ENCODE measurements at regions not wholly inside any gene's neighbourhood (a gene's known extent, or its start where the extent isn't known, plus 50 kb on each side); places are given as distances from the start of the nearest gene placed in this dataset.
A peak's percentile ranks its signal among the peaks of the same experiment; 100 is the strongest.

DNA sequence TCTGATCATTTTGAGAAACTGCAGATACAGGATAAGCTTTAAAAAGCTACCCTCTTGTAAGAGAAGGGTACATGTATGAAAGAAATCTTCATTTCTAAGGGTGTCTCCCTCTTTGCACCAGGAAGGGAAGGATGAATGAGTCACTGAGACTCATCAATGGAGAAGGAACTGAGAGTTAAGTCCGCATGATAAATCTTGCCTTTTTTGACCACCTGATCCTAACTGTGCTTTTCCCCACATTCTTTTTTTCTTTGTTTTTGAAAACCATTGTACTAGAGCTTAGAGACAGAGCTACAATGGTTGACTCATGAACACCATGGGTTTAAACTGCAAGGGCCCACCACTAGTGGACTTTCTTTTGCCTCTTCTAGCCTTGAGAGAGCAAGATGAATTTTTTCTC, 353.0 kb upstream of the RGS17 start:
- Histone ChIP-seq H3K79me2 (ENCODE audit: insufficient read depth, low read length) (no peaks in the 10 kb centered on the region), H3K4me2 (ENCODE audit: insufficient read depth, insufficient read length, low read length) (no peak overlapping the region), H2BK5ac (ENCODE audit: insufficient read length, low read length) (no peak overlapping the region), H3K23ac (ENCODE audit: insufficient read length, low read depth, low read length) (no peak overlapping the region), H3K27ac (ENCODE audit: insufficient read length, low read depth, low read length) (no peak overlapping the region), H3K4ac (ENCODE audit: low read depth, low read length) (no peak overlapping the region), H2AFZ (ENCODE audit: low read length) (no peak overlapping the region), H3K9me3 (ENCODE audit: control insufficient read depth, low read depth, low read length) (no peaks in the 10 kb centered on the region), H3T11ph (ENCODE audit: low read length) (no peak overlapping the region), H3K18ac (ENCODE audit: insufficient read length, low read depth, low read length) (no peak overlapping the region), H3K79me1 (ENCODE audit: insufficient read depth, low read depth, low read length, poor library complexity, severe bottlenecking) (no peaks in the 10 kb centered on the region), H2BK120ac (ENCODE audit: low read depth, low read length, poor library complexity, severe bottlenecking) (no peak overlapping the region), H4K5ac (ENCODE audit: insufficient read length, low read depth, low read length) (no peak overlapping the region), H3K27me3 (ENCODE audit: insufficient read depth, low read length) (no peaks in the 10 kb centered on the region), H2BK12ac (ENCODE audit: insufficient read length, low read depth, low read length) (no peak overlapping the region), H4K91ac (ENCODE audit: insufficient read length, low read depth, low read length) (no peak overlapping the region), H3K9ac (ENCODE audit: extremely low read depth, insufficient read length, low read length) (no peak overlapping the region), H2BK15ac (ENCODE audit: low read depth, low read length) (no peak overlapping the region), H3K14ac (ENCODE audit: insufficient read depth, low read length) (no peak overlapping the region), H2AK5ac (ENCODE audit: insufficient read length, low read length) (no peak overlapping the region), H3K23me2 (ENCODE audit: insufficient read length, low read depth, low read length, poor library complexity, severe bottlenecking) (no peaks in the 10 kb centered on the region), H3K56ac (ENCODE audit: insufficient read length, low read depth, low read length) (no peak overlapping the region), H4K8ac (replicated peaks; ENCODE audit: insufficient read length, low read depth, low read length) (no peak overlapping the region), H3K4me1 (ENCODE audit: insufficient read depth, low read length) (no peaks in the 10 kb centered on the region), H4K20me1 (ENCODE audit: control insufficient read depth, insufficient read depth, insufficient read length) (no peaks in the 10 kb centered on the region), H2BK20ac (ENCODE audit: low read depth, low read length, poor library complexity, severe bottlenecking) (no peak overlapping the region)
- Mint-ChIP-seq H3K36me3 (ENCODE audit: insufficient read depth in 1 of 3, low read depth in 3 of 3) (peaks cover 0 to 3% (median 0%) of the 10 kb centered on the region in 3 experiments; a peak in 2 of 7 replicates), H3K4me3 (no peak overlapping the region), H3K27me3 (ENCODE audit: low read depth) (no peaks in the 10 kb centered on the region), H3K4me1 (peaks cover 3 to 4% of the 10 kb centered on the region in 2 experiments; a peak in 3 of 4 replicates), H3K27ac (peak overlapping the region in 2 of 3 experiments; percentile 8 to 32; a peak in 1 of 7 replicates), H3K9me3 (peaks cover 2 to 7% of the 10 kb centered on the region in 2 experiments; a peak in 3 of 5 replicates)
- no CpG with 5 or more reads among the region's 1 CpG for WGBS (ENCODE audit: extremely low coverage, insufficient read length, low lambda C conversion rate)
- TF ChIP-seq, protein P1, sequence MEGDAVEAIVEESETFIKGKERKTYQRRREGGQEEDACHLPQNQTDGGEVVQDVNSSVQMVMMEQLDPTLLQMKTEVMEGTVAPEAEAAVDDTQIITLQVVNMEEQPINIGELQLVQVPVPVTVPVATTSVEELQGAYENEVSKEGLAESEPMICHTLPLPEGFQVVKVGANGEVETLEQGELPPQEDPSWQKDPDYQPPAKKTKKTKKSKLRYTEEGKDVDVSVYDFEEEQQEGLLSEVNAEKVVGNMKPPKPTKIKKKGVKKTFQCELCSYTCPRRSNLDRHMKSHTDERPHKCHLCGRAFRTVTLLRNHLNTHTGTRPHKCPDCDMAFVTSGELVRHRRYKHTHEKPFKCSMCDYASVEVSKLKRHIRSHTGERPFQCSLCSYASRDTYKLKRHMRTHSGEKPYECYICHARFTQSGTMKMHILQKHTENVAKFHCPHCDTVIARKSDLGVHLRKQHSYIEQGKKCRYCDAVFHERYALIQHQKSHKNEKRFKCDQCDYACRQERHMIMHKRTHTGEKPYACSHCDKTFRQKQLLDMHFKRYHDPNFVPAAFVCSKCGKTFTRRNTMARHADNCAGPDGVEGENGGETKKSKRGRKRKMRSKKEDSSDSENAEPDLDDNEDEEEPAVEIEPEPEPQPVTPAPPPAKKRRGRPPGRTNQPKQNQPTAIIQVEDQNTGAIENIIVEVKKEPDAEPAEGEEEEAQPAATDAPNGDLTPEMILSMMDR (conservative IDR thresholded peaks at IDR 0.05), result no peak
- no peak for DNase-seq
